OCI-LY7 (cell line): ENCODE measurements at regions not wholly inside any gene's neighbourhood (a gene's known extent, or its start where the extent isn't known, plus 50 kb on each side); places are given as distances from the start of the nearest gene placed in this dataset.
"Not testable (repeated sequence)": the region's sequence is repeated elsewhere in the genome, so short reads cannot be mapped to it uniquely, and the experiment has no call there.

Experiments used
- BruUV-seq: library from RNA; stranded (reverse); fragments of 400-500 nt; replicated peaks from 2 replicates; lab custom pipeline; 2021; lab: Mats Ljungman, UMichigan
- CTCF ChIA-PET: fragments of 300-600 bp; sonication (Branson Sonifier 250); formaldehyde crosslinking; loops from one replicate; lab custom pipeline; 2022; ENCODE audit warnings: antibody characterized with exemption; ENCODE audit not compliant: unreplicated experiment; lab: Charles Lee
- POLR2A ChIA-PET: fragments of 300-600 bp; sonication (Branson Sonifier 250); formaldehyde crosslinking; loops from one replicate; lab custom pipeline; 2022; ENCODE audit warnings: antibody characterized with exemption; lab: Charles Lee
- DNase-seq: peaks from one replicate; pipeline ENCODE4 v3.0.0-alpha.2; 2015; ENCODE audit warnings: low spot score
- H2AFZ ChIP-seq: fragments of 200-600 bp; sonication (generic), shearing (Covaris generic); 2 replicates; pipeline ENCODE4 v1.6.1; 2014; ENCODE audit warnings: mild to moderate bottlenecking, antibody characterized with exemption, low read length, moderate library complexity
- H3K27ac ChIP-seq: fragments of 200-600 bp; sonication (generic); 2 replicates; pipeline ENCODE4 v1.5.1; 2014; ENCODE audit warnings: mixed run types, low read depth, mild to moderate bottlenecking, moderate library complexity, low read length, inconsistent platforms; ENCODE audit not compliant: poor library complexity, severe bottlenecking
- H3K36me3 ChIP-seq: fragments of 200-600 bp; sonication (generic); 2 replicates; pipeline ENCODE4 v1.6.1; 2014; ENCODE audit warnings: mild to moderate bottlenecking, antibody characterized with exemption, low read length, moderate library complexity, mixed read lengths; ENCODE audit not compliant: insufficient read depth
- H3K4me1 ChIP-seq: fragments of 200-600 bp; sonication (generic); 2 replicates; pipeline ENCODE4 v1.5.1; 2014; ENCODE audit warnings: mild to moderate bottlenecking, low read length; ENCODE audit not compliant: insufficient read depth, poor library complexity, severe bottlenecking
- H3K4me2 ChIP-seq: fragments of 200-600 bp; sonication (generic); 2 replicates; pipeline ENCODE4 v1.6.1; 2014; ENCODE audit warnings: mild to moderate bottlenecking, low read length
- H3K4me3 ChIP-seq: fragments of 200-600 bp; sonication (generic); 2 replicates; pipeline ENCODE4 v1.5.1; 2014; ENCODE audit warnings: mild to moderate bottlenecking, low read depth, low read length; ENCODE audit not compliant: poor library complexity, severe bottlenecking
- H3K79me2 ChIP-seq: fragments of 200-600 bp; sonication (generic); 2 replicates; pipeline ENCODE4 v1.6.1; 2016; ENCODE audit warnings: low read depth, mild to moderate bottlenecking, low read length, moderate library complexity, mixed read lengths; ENCODE audit not compliant: insufficient read depth
- H3K9me2 ChIP-seq: fragments of 200-600 bp; sonication (generic); 2 replicates; pipeline ENCODE4 v1.6.1; 2016; ENCODE audit warnings: mild to moderate bottlenecking, low read length, mixed read lengths; ENCODE audit not compliant: insufficient read depth
- H3K9me3 ChIP-seq: fragments of 200-600 bp; sonication (generic); 2 replicates; pipeline ENCODE4 v1.6.1; 2014; ENCODE audit warnings: mild to moderate bottlenecking, mixed run types, low read length, mixed read lengths
- H4K20me1 ChIP-seq: fragments of 200-600 bp; sonication (generic); 2 replicates; pipeline ENCODE4 v1.6.1; 2014; ENCODE audit warnings: mild to moderate bottlenecking, antibody characterized with exemption, low read length, moderate library complexity, mixed read lengths; ENCODE audit not compliant: insufficient read depth
- CTCF ChIP-seq: fragments of 200-600 bp; sonication (generic); conservative IDR thresholded peaks from 2 replicates; pipeline ENCODE4 v1.5.1; 2014; ENCODE audit warnings: mild to moderate bottlenecking, antibody characterized with exemption, low read length, moderate library complexity, mixed read lengths
- EZH2phosphoT487 ChIP-seq: fragments of 200-600 bp; sonication (generic); IDR thresholded peaks from 2 replicates; pipeline ENCODE4 v1.6.1; 2018; ENCODE audit warnings: low read depth, borderline replicate concordance, mild to moderate bottlenecking, mixed run types, antibody characterized with exemption, low read length, moderate library complexity, mixed read lengths
- intact Hi-C: fragments of 100-400 bp; cut with micrococcal nuclease; formaldehyde crosslinking; loops from one replicate; pipeline ENCODE4 v1.10.0; 2022; ENCODE audit not compliant: unreplicated experiment

- no peaks in the 10 kb centered on the region for H3K79me2 ChIP-seq
- intact Hi-C loops = no loop called here
Observed at GRCh38 chr14:106511800-106512198, 985.4 kb downstream of the TMEM121 start.

GRCh38 chr14:106513302-106513701 is 986.9 kb downstream of the TMEM121 start:
- Histone ChIP-seq H2AFZ (no peak overlapping the region), H4K20me1 (no peaks in the 10 kb centered on the region), H3K79me2 (no peaks in the 10 kb centered on the region), H3K4me1 (no peaks in the 10 kb centered on the region), H3K36me3 (no peaks in the 10 kb centered on the region), H3K9me2 (no peaks in the 10 kb centered on the region), H3K4me2 (no peak overlapping the region), H3K4me3 (no peak overlapping the region), H3K9me3 (no peaks in the 10 kb centered on the region), H3K27ac (no peak overlapping the region)
- no peak for DNase-seq
- CTCF ChIA-PET = no interaction called here
- POLR2A ChIA-PET = no interaction called here
- no peak for TF ChIP-seq CTCF
- TF ChIP-seq EZH2phosphoT487 = no peak
- intact Hi-C loops = no loop called here
- no TSS peak for BruUV-seq

More at GRCh38 chr14:106511800-106512198, 985.4 kb downstream of the TMEM121 start:
- H3K9me3 ChIP-seq = no peaks in the 10 kb centered on the region
- no peaks in the 10 kb centered on the region for H3K36me3 ChIP-seq
- no peak overlapping the region for H3K27ac ChIP-seq
- H3K4me3 ChIP-seq = no peak overlapping the region
- no peak for TF ChIP-seq EZH2phosphoT487
- no peak for TF ChIP-seq CTCF
- H2AFZ ChIP-seq = no peak overlapping the region
- no peaks in the 10 kb centered on the region for H3K9me2 ChIP-seq
- ChIA-PET CTCF (no interaction called here), POLR2A (no interaction called here)
- H3K4me2 ChIP-seq = no peak overlapping the region
- no TSS peak for BruUV-seq
- no peak for DNase-seq
- no peaks in the 10 kb centered on the region for H3K4me1 ChIP-seq
- no peaks in the 10 kb centered on the region for H4K20me1 ChIP-seq

- no peaks in the 10 kb centered on the region for H3K36me3 ChIP-seq
- no peaks in the 10 kb centered on the region for H3K9me3 ChIP-seq
- intact Hi-C loops = no loop called here
- H3K4me2 ChIP-seq = no peak overlapping the region
- H3K4me3 ChIP-seq = no peak overlapping the region
- H4K20me1 ChIP-seq = no peaks in the 10 kb centered on the region
- peak; percentile 14 for DNase-seq
- BruUV-seq = no TSS peak
- ChIA-PET POLR2A (no interaction called here), CTCF (no interaction called here)
- H3K9me2 ChIP-seq = no peaks in the 10 kb centered on the region
- no peak overlapping the region for H2AFZ ChIP-seq
- H3K79me2 ChIP-seq = no peaks in the 10 kb centered on the region
- no peak for TF ChIP-seq EZH2phosphoT487
- peak; percentile 42; the same call in 1 of the 2 replicates for TF ChIP-seq CTCF
- no peak overlapping the region for H3K27ac ChIP-seq
- no peaks in the 10 kb centered on the region for H3K4me1 ChIP-seq
Observed at GRCh38 chr14:106518054-106518943, 991.9 kb downstream of the TMEM121 start.

GRCh38 chr14:106522118-106522517 is 995.7 kb downstream of the TMEM121 start:
- H3K79me2 ChIP-seq, H3K4me3 ChIP-seq, H2AFZ ChIP-seq, BruUV-seq, DNase-seq, POLR2A ChIA-PET, H3K27ac ChIP-seq, H3K9me2 ChIP-seq, H3K4me1 ChIP-seq, intact Hi-C loops, CTCF ChIA-PET, H3K9me3 ChIP-seq, H4K20me1 ChIP-seq, H3K36me3 ChIP-seq, H3K4me2 ChIP-seq: not testable (repeated sequence)
